OCI-LY3 (cell line): ENCODE measurements at regions not wholly inside any gene's neighbourhood (a gene's known extent, or its start where the extent isn't known, plus 50 kb on each side); places are given as distances from the start of the nearest gene placed in this dataset.

Experiments
- H2AFZ ChIP-seq: fragments of 200-600, 300-600 bp; shearing (Covaris generic); 2 replicates; pipeline ENCODE4 v1.6.0; 2014; ENCODE audit warnings: antibody characterized with exemption, low read depth, low read length
- H3K27ac ChIP-seq: fragments of 200-600, 300-600 bp; sonication (generic); 2 replicates; pipeline ENCODE4 v1.5.1; 2014; ENCODE audit warnings: mild to moderate bottlenecking, low read length, moderate library complexity, mixed read lengths
- H3K27me3 ChIP-seq: fragments of 200-600, 300-600 bp; sonication (generic); 2 replicates; pipeline ENCODE4 v1.6.1; 2014; ENCODE audit warnings: low read depth, low read length, mixed read lengths
- H3K36me3 ChIP-seq: fragments of 200-600, 300-600 bp; sonication (generic); replicated peaks from 2 replicates; pipeline ENCODE3; 2014; ENCODE audit warnings: low read depth, low read length, mixed read lengths
- H3K4me1 ChIP-seq: fragments of 300-600, 200-600 bp; sonication (generic); 2 replicates; pipeline ENCODE4 v1.6.1; 2014; ENCODE audit warnings: low read length, mixed read lengths
- H3K4me2 ChIP-seq: fragments of 200-600, 300-600 bp; sonication (generic); 2 replicates; pipeline ENCODE4 v1.6.1; 2014; ENCODE audit warnings: low read length, mixed read lengths
- H3K4me3 ChIP-seq: fragments of 300-600, 200-600 bp; sonication (generic); 2 replicates; pipeline ENCODE4 v1.5.1; 2014; ENCODE audit warnings: antibody characterized with exemption, mild to moderate bottlenecking, low read length, moderate library complexity
- H3K79me2 ChIP-seq: fragments of 300-600, 200-600 bp; shearing (Covaris generic); 2 replicates; pipeline ENCODE4 v1.6.1; 2014; ENCODE audit warnings: mild to moderate bottlenecking, low read length, mixed read lengths
- H3K9ac ChIP-seq: fragments of 300-600, 200-600 bp; shearing (Covaris generic); 2 replicates; pipeline ENCODE4 v1.6.0; 2014; ENCODE audit warnings: mild to moderate bottlenecking, low read length, moderate library complexity
- H3K9me3 ChIP-seq: fragments of 200-600, 300-600 bp; shearing (Covaris generic); 2 replicates; pipeline ENCODE4 v1.6.1; 2014; ENCODE audit warnings: low read length, mixed read lengths; ENCODE audit not compliant: insufficient read depth
- H4K20me1 ChIP-seq: fragments of 200-600, 300-600 bp; sonication (generic); 2 replicates; pipeline ENCODE4 v1.6.1; 2016; ENCODE audit warnings: low read length, mixed read lengths; ENCODE audit not compliant: insufficient read depth
- EZH2phosphoT487 ChIP-seq: fragments of 200-600 bp; shearing (Covaris generic); IDR thresholded peaks from 2 replicates; pipeline ENCODE4 v1.6.1; 2018; ENCODE audit warnings: antibody characterized with exemption, mixed run types, low read depth
- TF ChIP-seq, protein P1 (sequence below): fragments of 200-600, 300-600 bp; sonication (generic); IDR thresholded peaks from 2 replicates; pipeline ENCODE4 v1.5.1; 2014; ENCODE audit warnings: antibody characterized with exemption, low read length, low read depth

GRCh38 chr11:70700453-70700852, 302.1 kb downstream of the CTTN start:
- no peak for TF ChIP-seq EZH2phosphoT487
- TF ChIP-seq, protein P1, sequence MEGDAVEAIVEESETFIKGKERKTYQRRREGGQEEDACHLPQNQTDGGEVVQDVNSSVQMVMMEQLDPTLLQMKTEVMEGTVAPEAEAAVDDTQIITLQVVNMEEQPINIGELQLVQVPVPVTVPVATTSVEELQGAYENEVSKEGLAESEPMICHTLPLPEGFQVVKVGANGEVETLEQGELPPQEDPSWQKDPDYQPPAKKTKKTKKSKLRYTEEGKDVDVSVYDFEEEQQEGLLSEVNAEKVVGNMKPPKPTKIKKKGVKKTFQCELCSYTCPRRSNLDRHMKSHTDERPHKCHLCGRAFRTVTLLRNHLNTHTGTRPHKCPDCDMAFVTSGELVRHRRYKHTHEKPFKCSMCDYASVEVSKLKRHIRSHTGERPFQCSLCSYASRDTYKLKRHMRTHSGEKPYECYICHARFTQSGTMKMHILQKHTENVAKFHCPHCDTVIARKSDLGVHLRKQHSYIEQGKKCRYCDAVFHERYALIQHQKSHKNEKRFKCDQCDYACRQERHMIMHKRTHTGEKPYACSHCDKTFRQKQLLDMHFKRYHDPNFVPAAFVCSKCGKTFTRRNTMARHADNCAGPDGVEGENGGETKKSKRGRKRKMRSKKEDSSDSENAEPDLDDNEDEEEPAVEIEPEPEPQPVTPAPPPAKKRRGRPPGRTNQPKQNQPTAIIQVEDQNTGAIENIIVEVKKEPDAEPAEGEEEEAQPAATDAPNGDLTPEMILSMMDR, result no peak
- Histone ChIP-seq H3K4me1 (no peaks in the 10 kb centered on the region), H2AFZ (no peak overlapping the region), H4K20me1 (no peaks in the 10 kb centered on the region), H3K9me3 (no peaks in the 10 kb centered on the region), H3K4me2 (no peak overlapping the region), H3K79me2 (no peaks in the 10 kb centered on the region), H3K27ac (no peak overlapping the region), H3K4me3 (no peak overlapping the region), H3K9ac (no peak overlapping the region), H3K36me3 (no peaks in the 10 kb centered on the region), H3K27me3 (0 out of 2 replicates have a peak, but pooled peaks cover 3% of the 10 kb centered on the region)

GRCh38 chr11:70700871-70701270, 302.5 kb downstream of the CTTN start:
- 0 out of 2 replicates have a peak, but pooled peaks cover 3% of the 10 kb centered on the region for H3K27me3 ChIP-seq
- no peaks in the 10 kb centered on the region for H3K9me3 ChIP-seq
- no peak overlapping the region for H2AFZ ChIP-seq
- H3K4me2 ChIP-seq, result no peak overlapping the region
- no peak overlapping the region for H3K4me3 ChIP-seq
- no peaks in the 10 kb centered on the region for H3K36me3 ChIP-seq
- H3K4me1 ChIP-seq, result no peaks in the 10 kb centered on the region
- no peak overlapping the region for H3K27ac ChIP-seq
- no peaks in the 10 kb centered on the region for H3K79me2 ChIP-seq
- no peaks in the 10 kb centered on the region for H4K20me1 ChIP-seq
- no peak overlapping the region for H3K9ac ChIP-seq
- TF ChIP-seq, protein P1, result no peak
- TF ChIP-seq EZH2phosphoT487, result no peak

DNA sequence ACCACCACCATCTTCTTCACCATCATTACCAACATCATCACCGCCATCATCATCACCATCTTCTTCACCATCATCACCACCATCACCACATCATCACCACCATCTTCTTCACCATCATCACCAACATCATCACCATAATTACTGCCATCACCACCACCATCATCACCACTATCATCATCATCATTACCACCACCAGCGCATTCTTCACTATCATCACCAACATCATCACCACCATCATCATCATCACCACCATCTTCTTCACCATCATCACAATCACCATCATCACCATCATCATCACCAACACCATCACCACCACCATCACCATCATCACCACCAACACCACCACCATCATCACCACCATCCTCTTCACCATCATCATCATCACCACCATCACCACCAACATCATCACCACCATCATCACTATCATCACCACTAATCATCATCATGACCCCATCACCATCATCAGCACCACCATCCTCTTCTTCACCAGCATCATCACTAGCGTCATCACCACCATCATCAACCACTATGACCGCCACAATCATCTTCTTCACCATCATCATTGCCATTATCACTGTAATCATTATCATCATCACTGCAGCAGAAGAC, 303.8 kb downstream of the CTTN start:
- no peak overlapping the region for H3K27ac ChIP-seq
- H3K79me2 ChIP-seq, result no peaks in the 10 kb centered on the region
- H3K9ac ChIP-seq, result no peak overlapping the region
- H3K36me3 ChIP-seq, result no peaks in the 10 kb centered on the region
- no peaks in the 10 kb centered on the region for H3K27me3 ChIP-seq
- TF ChIP-seq, protein P1, result no peak
- no peak for TF ChIP-seq EZH2phosphoT487
- H3K9me3 ChIP-seq, result no peaks in the 10 kb centered on the region
- H3K4me3 ChIP-seq, result no peak overlapping the region
- no peak overlapping the region for H3K4me2 ChIP-seq
- no peak overlapping the region for H2AFZ ChIP-seq
- H4K20me1 ChIP-seq, result no peaks in the 10 kb centered on the region
- H3K4me1 ChIP-seq, result no peaks in the 10 kb centered on the region

DNA sequence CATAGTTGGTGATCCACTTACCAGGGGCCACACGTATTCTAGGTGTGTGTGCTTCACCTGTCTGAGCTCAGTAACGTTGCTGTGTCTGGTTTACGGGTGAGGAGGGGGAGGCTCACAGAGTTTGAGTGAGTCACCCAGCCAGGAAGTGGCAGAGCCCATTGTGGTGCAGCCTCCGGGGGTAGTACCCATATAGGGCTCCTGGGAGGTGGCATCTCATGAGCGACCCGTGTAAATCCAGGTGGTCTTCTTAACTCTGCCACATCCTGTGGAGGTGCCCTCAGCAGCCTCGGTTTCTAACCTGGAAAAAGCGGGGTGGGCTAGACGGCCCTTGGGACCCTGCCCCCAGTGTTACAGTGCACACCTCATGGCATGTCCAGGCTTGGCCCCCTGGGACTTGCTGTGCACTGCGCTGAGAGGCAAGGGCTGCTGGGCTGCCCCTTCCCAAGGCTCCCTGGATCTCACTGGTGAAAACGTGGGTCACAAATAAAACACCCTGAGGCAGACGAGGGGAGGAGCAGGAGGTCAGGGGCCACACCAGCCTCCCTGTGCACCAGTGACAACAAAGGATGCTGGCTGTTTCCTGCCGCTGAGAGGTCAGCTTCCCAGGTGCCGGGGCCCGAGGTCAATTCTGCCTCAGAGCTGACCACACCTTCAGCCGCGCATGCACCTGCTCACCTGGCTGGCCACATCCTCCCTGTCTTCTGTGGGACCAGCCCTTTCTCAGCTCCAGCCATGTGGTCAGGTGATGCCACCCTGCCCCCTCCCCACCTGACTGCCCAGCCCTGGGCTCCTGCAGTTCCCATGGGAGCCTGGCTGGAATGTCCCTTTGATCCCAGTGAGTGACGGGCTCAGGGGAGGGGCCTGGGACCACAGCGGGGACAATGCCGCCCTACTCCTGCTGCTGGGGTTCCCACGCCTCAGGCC, 305.1 kb downstream of the CTTN start:
- Histone ChIP-seq H3K4me2 (no peak overlapping the region), H3K36me3 (no peaks in the 10 kb centered on the region), H3K27ac (no peak overlapping the region), H3K79me2 (no peaks in the 10 kb centered on the region), H3K9ac (no peak overlapping the region), H3K27me3 (no peaks in the 10 kb centered on the region), H3K4me3 (no peak overlapping the region), H4K20me1 (no peaks in the 10 kb centered on the region), H2AFZ (no peak overlapping the region), H3K9me3 (no peaks in the 10 kb centered on the region), H3K4me1 (no peaks in the 10 kb centered on the region)
- TF ChIP-seq EZH2phosphoT487, result no peak
- TF ChIP-seq, protein P1, result no peak
